Neural cell (in vitro differentiated cells): ENCODE measurements at regions not wholly inside any gene's neighbourhood (a gene's known extent, or its start where the extent isn't known, plus 50 kb on each side); places are given as distances from the start of the nearest gene placed in this dataset.

ENCODE experiments used
- H2AFZ ChIP-seq: fragments of 200-600, 300-800 bp; sonication (generic), shearing (Covaris generic); 2 replicates; pipeline ENCODE4 v1.6.0; 2014; ENCODE audit warnings: low read depth, mild to moderate bottlenecking, antibody characterized with exemption, low read length, moderate library complexity
- H3F3A ChIP-seq: fragments of 200-600 bp; shearing (Covaris generic); 2 replicates; pipeline ENCODE4 v1.6.1; 2016; ENCODE audit warnings: mild to moderate bottlenecking, moderate library complexity, mixed read lengths, antibody characterized with exemption, low read length; ENCODE audit not compliant: insufficient read depth, poor library complexity, severe bottlenecking
- H3K27ac ChIP-seq: fragments of 200-600, 300-800 bp; sonication (generic), shearing (Covaris generic); 2 replicates; pipeline ENCODE4 v1.5.1; 2014; ENCODE audit warnings: mild to moderate bottlenecking, low read length, moderate library complexity
- H3K27me3 ChIP-seq: fragments of 300-800, 200-600 bp; sonication (generic), shearing (Covaris generic); 2 replicates; pipeline ENCODE4 v1.6.0; 2014; ENCODE audit warnings: mild to moderate bottlenecking, low read depth, low read length, moderate library complexity; ENCODE audit not compliant: insufficient read depth
- H3K36me3 ChIP-seq: fragments of 300-800, 200-600 bp; sonication (generic), shearing (Covaris generic); 2 replicates; pipeline ENCODE4 v1.5.1; 2014; ENCODE audit warnings: mild to moderate bottlenecking, antibody characterized with exemption, low read length, moderate library complexity; ENCODE audit not compliant: insufficient read depth
- H3K4me2 ChIP-seq: fragments of 300-800, 200-600 bp; sonication (generic), shearing (Covaris generic); 2 replicates; pipeline ENCODE4 v1.6.0; 2014; ENCODE audit warnings: mild to moderate bottlenecking, low read length
- H3K4me3 ChIP-seq: fragments of 300-800, 200-600 bp; sonication (generic), shearing (Covaris generic); 2 replicates; pipeline ENCODE4 v1.5.1; 2014; ENCODE audit warnings: mild to moderate bottlenecking, low read length, moderate library complexity
- H3K79me2 ChIP-seq: fragments of 200-600 bp; shearing (Covaris generic); replicated peaks from 2 replicates; pipeline ENCODE4 v1.6.0; 2014; ENCODE audit warnings: mild to moderate bottlenecking, low read length, moderate library complexity; ENCODE audit not compliant: insufficient read depth
- H3K9ac ChIP-seq: fragments of 300-800, 200-600 bp; sonication (generic), shearing (Covaris generic); 2 replicates; pipeline ENCODE4 v1.6.1; 2016; ENCODE audit warnings: mild to moderate bottlenecking, low read length, mixed read lengths
- H3K9me2 ChIP-seq: fragments of 200-600 bp; shearing (Covaris generic); 2 replicates; pipeline ENCODE4 v1.6.1; 2016; ENCODE audit warnings: mild to moderate bottlenecking, low read length, mixed read lengths; ENCODE audit not compliant: insufficient read depth
- H3K9me3 ChIP-seq: fragments of 200-600, 300-800 bp; sonication (generic), shearing (Covaris generic); 2 replicates; pipeline ENCODE4 v1.6.1; 2016; ENCODE audit warnings: mild to moderate bottlenecking, mixed run types, low read length, moderate library complexity, mixed read lengths
- H4K20me1 ChIP-seq: fragments of 200-600 bp; shearing (Covaris generic); 2 replicates; pipeline ENCODE4 v1.6.1; 2016; ENCODE audit warnings: mild to moderate bottlenecking, mixed run types; ENCODE audit not compliant: insufficient read depth
- EP300 ChIP-seq: fragments of 450-650 bp; conservative IDR thresholded peaks from 2 replicates; pipeline ENCODE4 v1.6.1; 2014; ENCODE audit warnings: antibody characterized with exemption, mild to moderate bottlenecking, moderate library complexity; ENCODE audit not compliant: poor library complexity, severe bottlenecking
- EZH2 ChIP-seq: fragments of 200-600, 300-800 bp; shearing (Covaris generic), sonication (generic); IDR thresholded peaks from 2 replicates; pipeline ENCODE4 v1.6.1; 2014; ENCODE audit warnings: antibody characterized with exemption, low read length, borderline replicate concordance, mild to moderate bottlenecking; ENCODE audit not compliant: insufficient read depth, poor library complexity, severe bottlenecking
- MXI1 ChIP-seq: fragments of 450-650 bp; conservative IDR thresholded peaks from 2 replicates; pipeline ENCODE4 v1.6.1; 2014; ENCODE audit warnings: antibody characterized with exemption, mild to moderate bottlenecking; ENCODE audit not compliant: poor library complexity, severe bottlenecking
- POLR2AphosphoS5 ChIP-seq: IDR thresholded peaks from 2 replicates; pipeline ENCODE4 v1.6.1; 2012
- RAD21 ChIP-seq: fragments of 450-650 bp; conservative IDR thresholded peaks from 2 replicates; pipeline ENCODE4 v1.6.1; 2014; ENCODE audit warnings: antibody characterized with exemption, mild to moderate bottlenecking, moderate library complexity
- SMC3 ChIP-seq: fragments of 450-650 bp; conservative IDR thresholded peaks from 2 replicates; pipeline ENCODE4 v1.6.1; 2014; ENCODE audit warnings: antibody characterized with exemption, mild to moderate bottlenecking, moderate library complexity; ENCODE audit not compliant: poor library complexity
- TAF1 ChIP-seq: IDR thresholded peaks from 2 replicates; pipeline ENCODE4 v1.6.1; 2012; ENCODE audit warnings: low read depth
- TF ChIP-seq, protein P1 (sequence below): IDR thresholded peaks from 2 replicates; pipeline ENCODE4 v1.6.1; 2012; ENCODE audit warnings: borderline replicate concordance
- TF ChIP-seq, protein P2 (sequence below): fragments of 450-650 bp; IDR thresholded peaks from 2 replicates; pipeline ENCODE4 v1.5.1; 2014; ENCODE audit warnings: antibody characterized with exemption, mild to moderate bottlenecking, moderate library complexity; ENCODE audit not compliant: poor library complexity, severe bottlenecking

DNA sequence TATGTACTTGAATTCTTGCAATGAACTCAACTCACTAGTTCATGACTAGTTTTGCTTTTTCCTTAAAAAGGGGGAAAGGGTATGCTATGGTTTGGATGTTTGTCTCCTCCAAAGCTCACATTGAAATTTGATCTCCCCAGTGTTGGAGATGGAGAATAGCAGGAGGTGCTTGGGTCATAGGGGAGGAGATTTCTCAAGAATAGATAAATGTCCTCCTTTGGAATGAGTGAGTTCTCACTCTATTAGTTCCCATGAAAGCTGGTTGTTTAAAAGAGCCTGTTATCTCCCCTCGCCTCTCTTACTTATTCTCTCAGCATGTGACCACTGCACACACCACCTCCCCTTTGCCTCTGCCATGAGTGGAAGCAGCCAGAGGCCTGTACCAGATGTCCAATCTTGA is 109.4 kb upstream of the INTU start:
- Histone ChIP-seq H3K9me2 (no peaks in the 10 kb centered on the region), H3F3A (no peaks in the 10 kb centered on the region), H3K27me3 (no peaks in the 10 kb centered on the region), H3K36me3 (no peaks in the 10 kb centered on the region), H3K79me2 (no peaks in the 10 kb centered on the region), H3K4me3 (no peak overlapping the region), H3K9me3 (no peaks in the 10 kb centered on the region), H4K20me1 (no peaks in the 10 kb centered on the region), H3K9ac (no peak overlapping the region), H3K27ac (no peak overlapping the region), H2AFZ (no peak overlapping the region), H3K4me2 (no peak overlapping the region)
- TF ChIP-seq EZH2, result no peak
- no peak for TF ChIP-seq SMC3
- no peak for TF ChIP-seq POLR2AphosphoS5
- TF ChIP-seq, protein P1, sequence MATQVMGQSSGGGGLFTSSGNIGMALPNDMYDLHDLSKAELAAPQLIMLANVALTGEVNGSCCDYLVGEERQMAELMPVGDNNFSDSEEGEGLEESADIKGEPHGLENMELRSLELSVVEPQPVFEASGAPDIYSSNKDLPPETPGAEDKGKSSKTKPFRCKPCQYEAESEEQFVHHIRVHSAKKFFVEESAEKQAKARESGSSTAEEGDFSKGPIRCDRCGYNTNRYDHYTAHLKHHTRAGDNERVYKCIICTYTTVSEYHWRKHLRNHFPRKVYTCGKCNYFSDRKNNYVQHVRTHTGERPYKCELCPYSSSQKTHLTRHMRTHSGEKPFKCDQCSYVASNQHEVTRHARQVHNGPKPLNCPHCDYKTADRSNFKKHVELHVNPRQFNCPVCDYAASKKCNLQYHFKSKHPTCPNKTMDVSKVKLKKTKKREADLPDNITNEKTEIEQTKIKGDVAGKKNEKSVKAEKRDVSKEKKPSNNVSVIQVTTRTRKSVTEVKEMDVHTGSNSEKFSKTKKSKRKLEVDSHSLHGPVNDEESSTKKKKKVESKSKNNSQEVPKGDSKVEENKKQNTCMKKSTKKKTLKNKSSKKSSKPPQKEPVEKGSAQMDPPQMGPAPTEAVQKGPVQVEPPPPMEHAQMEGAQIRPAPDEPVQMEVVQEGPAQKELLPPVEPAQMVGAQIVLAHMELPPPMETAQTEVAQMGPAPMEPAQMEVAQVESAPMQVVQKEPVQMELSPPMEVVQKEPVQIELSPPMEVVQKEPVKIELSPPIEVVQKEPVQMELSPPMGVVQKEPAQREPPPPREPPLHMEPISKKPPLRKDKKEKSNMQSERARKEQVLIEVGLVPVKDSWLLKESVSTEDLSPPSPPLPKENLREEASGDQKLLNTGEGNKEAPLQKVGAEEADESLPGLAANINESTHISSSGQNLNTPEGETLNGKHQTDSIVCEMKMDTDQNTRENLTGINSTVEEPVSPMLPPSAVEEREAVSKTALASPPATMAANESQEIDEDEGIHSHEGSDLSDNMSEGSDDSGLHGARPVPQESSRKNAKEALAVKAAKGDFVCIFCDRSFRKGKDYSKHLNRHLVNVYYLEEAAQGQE, result no peak
- no peak for TF ChIP-seq EP300
- no peak for TF ChIP-seq MXI1
- TF ChIP-seq TAF1, result no peak
- no peak for TF ChIP-seq RAD21
- TF ChIP-seq, protein P2, sequence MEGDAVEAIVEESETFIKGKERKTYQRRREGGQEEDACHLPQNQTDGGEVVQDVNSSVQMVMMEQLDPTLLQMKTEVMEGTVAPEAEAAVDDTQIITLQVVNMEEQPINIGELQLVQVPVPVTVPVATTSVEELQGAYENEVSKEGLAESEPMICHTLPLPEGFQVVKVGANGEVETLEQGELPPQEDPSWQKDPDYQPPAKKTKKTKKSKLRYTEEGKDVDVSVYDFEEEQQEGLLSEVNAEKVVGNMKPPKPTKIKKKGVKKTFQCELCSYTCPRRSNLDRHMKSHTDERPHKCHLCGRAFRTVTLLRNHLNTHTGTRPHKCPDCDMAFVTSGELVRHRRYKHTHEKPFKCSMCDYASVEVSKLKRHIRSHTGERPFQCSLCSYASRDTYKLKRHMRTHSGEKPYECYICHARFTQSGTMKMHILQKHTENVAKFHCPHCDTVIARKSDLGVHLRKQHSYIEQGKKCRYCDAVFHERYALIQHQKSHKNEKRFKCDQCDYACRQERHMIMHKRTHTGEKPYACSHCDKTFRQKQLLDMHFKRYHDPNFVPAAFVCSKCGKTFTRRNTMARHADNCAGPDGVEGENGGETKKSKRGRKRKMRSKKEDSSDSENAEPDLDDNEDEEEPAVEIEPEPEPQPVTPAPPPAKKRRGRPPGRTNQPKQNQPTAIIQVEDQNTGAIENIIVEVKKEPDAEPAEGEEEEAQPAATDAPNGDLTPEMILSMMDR, result no peak

DNA sequence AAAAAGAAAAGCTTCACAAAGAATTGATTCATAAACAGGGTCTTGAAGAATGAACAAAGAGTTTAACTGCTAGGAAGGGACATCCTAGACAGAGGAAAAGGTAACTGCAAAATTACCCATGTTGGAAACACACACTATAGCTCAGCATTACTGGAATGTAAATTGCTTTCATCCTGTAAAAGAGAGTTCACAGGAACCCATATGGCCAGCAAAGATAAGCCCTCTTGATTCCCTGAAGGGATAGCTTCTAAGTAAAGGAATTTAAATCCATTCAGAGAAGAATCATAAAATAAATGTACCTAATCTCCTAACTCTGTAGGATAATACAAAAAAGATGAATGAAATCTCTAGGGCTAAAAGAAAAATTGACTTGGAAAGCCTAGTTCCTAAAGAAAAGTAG is 107.1 kb upstream of the INTU start:
- H2AFZ ChIP-seq, result no peak overlapping the region
- no peak overlapping the region for H3K4me2 ChIP-seq
- no peaks in the 10 kb centered on the region for H3K9me2 ChIP-seq
- no peaks in the 10 kb centered on the region for H4K20me1 ChIP-seq
- TF ChIP-seq MXI1, result no peak
- TF ChIP-seq, protein P1, result no peak
- TF ChIP-seq TAF1, result no peak
- TF ChIP-seq EZH2, result no peak
- no peak for TF ChIP-seq POLR2AphosphoS5
- no peak for TF ChIP-seq RAD21
- no peak for TF ChIP-seq EP300
- TF ChIP-seq, protein P2, result no peak
- no peak for TF ChIP-seq SMC3
- H3K36me3 ChIP-seq, result no peaks in the 10 kb centered on the region
- no peaks in the 10 kb centered on the region for H3F3A ChIP-seq
- H3K4me3 ChIP-seq, result no peak overlapping the region
- no peaks in the 10 kb centered on the region for H3K9me3 ChIP-seq
- H3K27ac ChIP-seq, result no peak overlapping the region
- H3K27me3 ChIP-seq, result no peaks in the 10 kb centered on the region
- H3K9ac ChIP-seq, result no peak overlapping the region
- H3K79me2 ChIP-seq, result no peaks in the 10 kb centered on the region
